22Rv1 (cell line): ENCODE measurements at regions not wholly inside any gene's neighbourhood (a gene's known extent, or its start where the extent isn't known, plus 50 kb on each side); places are given as distances from the start of the nearest gene placed in this dataset.

Experiments
- ZFX ChIP-seq: fragments of 450-650 bp; IDR thresholded peaks from 2 replicates; pipeline ENCODE4 v1.6.1; 2017; ENCODE audit warnings: antibody characterized with exemption, borderline replicate concordance
- TF ChIP-seq, protein P1 (sequence below): fragments of 450-650 bp; IDR thresholded peaks from 2 replicates; pipeline ENCODE4 v1.5.1; 2017; ENCODE audit warnings: mild to moderate bottlenecking

DNA sequence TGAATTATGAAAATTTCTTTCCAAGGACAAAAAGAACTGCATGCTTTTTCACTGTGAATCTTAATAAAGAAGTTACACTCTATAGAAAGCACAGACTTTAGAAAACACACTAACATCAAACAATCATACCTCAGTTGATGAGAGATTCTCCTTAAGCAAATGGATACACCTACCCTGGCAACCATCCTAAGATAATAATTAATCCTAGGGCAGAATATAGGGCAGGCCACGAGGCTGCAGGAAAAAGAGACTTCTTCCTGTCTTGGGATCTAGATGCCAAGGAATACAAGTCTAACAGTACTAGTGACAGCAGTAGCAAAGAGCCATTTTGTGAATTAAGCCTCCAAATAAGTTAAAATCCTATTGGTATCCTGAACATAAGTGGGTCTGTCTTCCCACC is 395.4 kb downstream of the EFNA5 start:
- TF ChIP-seq, protein P1, sequence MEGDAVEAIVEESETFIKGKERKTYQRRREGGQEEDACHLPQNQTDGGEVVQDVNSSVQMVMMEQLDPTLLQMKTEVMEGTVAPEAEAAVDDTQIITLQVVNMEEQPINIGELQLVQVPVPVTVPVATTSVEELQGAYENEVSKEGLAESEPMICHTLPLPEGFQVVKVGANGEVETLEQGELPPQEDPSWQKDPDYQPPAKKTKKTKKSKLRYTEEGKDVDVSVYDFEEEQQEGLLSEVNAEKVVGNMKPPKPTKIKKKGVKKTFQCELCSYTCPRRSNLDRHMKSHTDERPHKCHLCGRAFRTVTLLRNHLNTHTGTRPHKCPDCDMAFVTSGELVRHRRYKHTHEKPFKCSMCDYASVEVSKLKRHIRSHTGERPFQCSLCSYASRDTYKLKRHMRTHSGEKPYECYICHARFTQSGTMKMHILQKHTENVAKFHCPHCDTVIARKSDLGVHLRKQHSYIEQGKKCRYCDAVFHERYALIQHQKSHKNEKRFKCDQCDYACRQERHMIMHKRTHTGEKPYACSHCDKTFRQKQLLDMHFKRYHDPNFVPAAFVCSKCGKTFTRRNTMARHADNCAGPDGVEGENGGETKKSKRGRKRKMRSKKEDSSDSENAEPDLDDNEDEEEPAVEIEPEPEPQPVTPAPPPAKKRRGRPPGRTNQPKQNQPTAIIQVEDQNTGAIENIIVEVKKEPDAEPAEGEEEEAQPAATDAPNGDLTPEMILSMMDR = no peak
- no peak for TF ChIP-seq ZFX
